ENCODE measurements at regions not wholly inside any gene's neighbourhood (a gene's known extent, or its start where the extent isn't known, plus 50 kb on each side); places are given as distances from the start of the nearest gene placed in this dataset.

GRCh38 chr6:15042938-15043337, 202.9 kb upstream of the JARID2 start:
- no peak overlapping the region for H4K91ac ChIP-seq (ENCODE audit: insufficient read length, low read depth, low read length)
- no peaks in the 10 kb centered on the region for H4K20me1 ChIP-seq (ENCODE audit: control insufficient read depth, insufficient read depth, insufficient read length)
- peaks cover 37 to 38% of the 10 kb centered on the region in 2 experiments for H3K4me1 Mint-ChIP-seq
- no peak for DNase-seq
- H3K79me2 ChIP-seq (ENCODE audit: insufficient read depth, low read length), result no peaks in the 10 kb centered on the region
- H2BK12ac ChIP-seq (ENCODE audit: insufficient read length, low read depth, low read length), result no peak overlapping the region
- no peak overlapping the region for H3K4ac ChIP-seq (ENCODE audit: low read depth, low read length)
- no peak overlapping the region for H3K27ac Mint-ChIP-seq
- H2AFZ ChIP-seq (ENCODE audit: low read length), result no peak overlapping the region
- H4K5ac ChIP-seq (ENCODE audit: insufficient read length, low read depth, low read length), result no peak overlapping the region
- no peak overlapping the region for H2BK120ac ChIP-seq (ENCODE audit: low read depth, low read length, poor library complexity, severe bottlenecking)
- no peak overlapping the region for H3K14ac ChIP-seq (ENCODE audit: insufficient read depth, low read length)
- H3K4me3 Mint-ChIP-seq, result no peak overlapping the region
- no peaks in the 10 kb centered on the region for H3K27me3 ChIP-seq (ENCODE audit: insufficient read depth, low read length)
- no peak overlapping the region for H3K18ac ChIP-seq (ENCODE audit: insufficient read length, low read depth, low read length)
- H2BK20ac ChIP-seq (ENCODE audit: low read depth, low read length, poor library complexity, severe bottlenecking), result no peak overlapping the region
- H3K27me3 Mint-ChIP-seq (ENCODE audit: low read depth), result no peaks in the 10 kb centered on the region
- no peaks in the 10 kb centered on the region for H3K23me2 ChIP-seq (ENCODE audit: insufficient read length, low read depth, low read length, poor library complexity, severe bottlenecking)
- H2BK5ac ChIP-seq (ENCODE audit: insufficient read length, low read length), result no peak overlapping the region
- no peak overlapping the region for H3K27ac ChIP-seq (ENCODE audit: insufficient read length, low read depth, low read length)
- no peak overlapping the region for H3K9ac ChIP-seq (ENCODE audit: extremely low read depth, insufficient read length, low read length)
- no peaks in the 10 kb centered on the region; a peak in 2 of 7 replicates for H3K36me3 Mint-ChIP-seq (ENCODE audit: insufficient read depth in 1 of 3, low read depth in 3 of 3)
- H3K9me3 ChIP-seq (ENCODE audit: control insufficient read depth, low read depth, low read length), result no peaks in the 10 kb centered on the region
- H3K4me2 ChIP-seq (ENCODE audit: insufficient read depth, insufficient read length, low read length), result no peak overlapping the region
- H3T11ph ChIP-seq (ENCODE audit: low read length), result no peak overlapping the region
- WGBS (ENCODE audit: extremely low coverage, insufficient read length, low lambda C conversion rate), result no CpG with 5 or more reads among the region's 4 CpGs
- H4K8ac ChIP-seq (replicated peaks; ENCODE audit: insufficient read length, low read depth, low read length), result no peak overlapping the region
- no peaks in the 10 kb centered on the region for H3K79me1 ChIP-seq (ENCODE audit: insufficient read depth, low read depth, low read length, poor library complexity, severe bottlenecking)
- no peak overlapping the region for H3K23ac ChIP-seq (ENCODE audit: insufficient read length, low read depth, low read length)
- H3K4me1 ChIP-seq (ENCODE audit: insufficient read depth, low read length), result peaks cover 7% of the 10 kb centered on the region; the same call in 1 of the 2 replicates
- no peak overlapping the region for H3K56ac ChIP-seq (ENCODE audit: insufficient read length, low read depth, low read length)
- no peaks in the 10 kb centered on the region; a peak in 1 of 5 replicates for H3K9me3 Mint-ChIP-seq
- no peak overlapping the region for H2BK15ac ChIP-seq (ENCODE audit: low read depth, low read length)
- H2AK5ac ChIP-seq (ENCODE audit: insufficient read length, low read length), result no peak overlapping the region
- TF ChIP-seq, protein P1, sequence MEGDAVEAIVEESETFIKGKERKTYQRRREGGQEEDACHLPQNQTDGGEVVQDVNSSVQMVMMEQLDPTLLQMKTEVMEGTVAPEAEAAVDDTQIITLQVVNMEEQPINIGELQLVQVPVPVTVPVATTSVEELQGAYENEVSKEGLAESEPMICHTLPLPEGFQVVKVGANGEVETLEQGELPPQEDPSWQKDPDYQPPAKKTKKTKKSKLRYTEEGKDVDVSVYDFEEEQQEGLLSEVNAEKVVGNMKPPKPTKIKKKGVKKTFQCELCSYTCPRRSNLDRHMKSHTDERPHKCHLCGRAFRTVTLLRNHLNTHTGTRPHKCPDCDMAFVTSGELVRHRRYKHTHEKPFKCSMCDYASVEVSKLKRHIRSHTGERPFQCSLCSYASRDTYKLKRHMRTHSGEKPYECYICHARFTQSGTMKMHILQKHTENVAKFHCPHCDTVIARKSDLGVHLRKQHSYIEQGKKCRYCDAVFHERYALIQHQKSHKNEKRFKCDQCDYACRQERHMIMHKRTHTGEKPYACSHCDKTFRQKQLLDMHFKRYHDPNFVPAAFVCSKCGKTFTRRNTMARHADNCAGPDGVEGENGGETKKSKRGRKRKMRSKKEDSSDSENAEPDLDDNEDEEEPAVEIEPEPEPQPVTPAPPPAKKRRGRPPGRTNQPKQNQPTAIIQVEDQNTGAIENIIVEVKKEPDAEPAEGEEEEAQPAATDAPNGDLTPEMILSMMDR (conservative IDR thresholded peaks at IDR 0.05), result no peak
